Superior temporal gyrus (tissue), 1 donor: ENCODE measurements at regions not wholly inside any gene's neighbourhood (a gene's known extent, or its start where the extent isn't known, plus 50 kb on each side); places are given as distances from the start of the nearest gene placed in this dataset.

Source experiments
- DNase-seq: peaks from one replicate; pipeline ENCODE4 v3.0.0-alpha.2; 2016; ENCODE audit errors: extremely low spot score

DNA sequence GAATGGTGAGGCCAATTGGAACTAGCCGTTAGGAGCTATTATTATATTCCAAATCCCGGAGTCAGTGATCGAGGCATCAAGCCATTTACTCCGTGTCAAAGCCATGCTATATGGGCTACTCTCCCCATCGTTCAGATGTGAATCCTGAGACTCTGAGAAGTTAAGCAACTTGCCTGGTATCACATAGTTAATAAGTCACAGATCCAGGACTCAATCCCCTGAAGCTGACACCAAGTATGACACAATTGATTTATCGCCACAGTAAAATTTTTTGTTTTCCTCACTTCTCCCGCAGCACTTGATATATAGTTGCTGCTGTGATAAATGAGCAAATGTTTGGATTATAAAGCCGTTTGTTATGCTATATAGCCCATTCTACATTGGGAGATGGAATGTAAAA is 50.8 kb upstream of the TSHZ2 start:
- DNase-seq = no peak

DNA sequence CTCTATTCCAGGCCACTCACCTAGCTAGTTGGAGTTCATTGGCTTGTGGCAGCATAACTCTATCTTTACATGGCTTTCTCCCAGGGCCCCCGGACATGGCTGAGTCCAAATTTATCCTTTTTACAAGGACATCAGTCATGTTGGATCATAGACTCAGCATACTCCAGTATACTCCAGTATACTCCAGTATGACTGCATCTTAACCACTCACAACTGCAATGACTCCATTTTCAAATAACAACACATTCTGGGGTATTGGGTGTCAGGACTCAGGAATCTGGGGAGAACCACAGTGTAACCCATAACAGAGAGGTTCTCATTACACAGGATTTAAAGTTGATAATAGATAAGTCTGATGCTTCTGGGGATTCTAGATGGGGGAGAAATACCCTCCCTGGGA is 53.8 kb upstream of the TSHZ2 start:
- no peak for DNase-seq

DNA sequence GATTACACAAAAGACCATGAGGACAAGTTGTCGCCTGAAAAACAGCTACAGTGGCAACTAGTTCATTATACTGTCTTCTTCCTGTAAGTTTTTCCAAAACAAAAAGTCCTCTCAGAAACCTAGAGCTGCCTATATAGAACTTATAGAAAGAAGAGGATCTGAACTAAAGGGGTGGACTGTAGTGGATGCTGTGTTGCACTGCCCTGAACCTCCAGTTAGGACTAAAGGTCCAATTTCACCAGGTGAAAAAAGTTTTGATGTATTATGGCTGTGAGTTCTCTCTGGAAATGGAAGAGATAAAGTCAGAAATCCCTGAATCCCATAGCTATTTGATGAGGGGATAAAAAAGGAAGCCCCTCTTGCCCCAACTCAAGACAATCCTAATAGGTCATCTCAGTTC is 56.6 kb upstream of the TSHZ2 start:
- no peak for DNase-seq

DNA sequence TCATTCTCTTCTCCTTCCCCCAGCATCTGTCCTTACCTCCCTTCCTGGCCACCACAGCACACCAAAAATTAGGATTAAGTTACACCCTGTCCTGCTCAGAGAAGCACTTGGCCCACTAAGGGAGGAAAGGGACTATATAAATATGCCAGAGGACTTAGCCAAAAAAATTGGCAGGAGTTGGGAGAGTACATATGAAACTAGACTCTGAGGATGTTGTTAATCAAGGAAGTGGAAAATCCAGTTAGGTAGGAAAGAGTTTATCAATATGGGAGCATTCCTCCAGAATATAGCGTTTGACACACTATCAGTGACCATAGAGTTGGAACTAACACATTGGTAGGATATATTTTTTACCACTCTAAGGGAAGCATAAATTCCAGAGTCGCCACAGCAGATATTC is 57.3 kb upstream of the TSHZ2 start:
- no peak for DNase-seq

DNA sequence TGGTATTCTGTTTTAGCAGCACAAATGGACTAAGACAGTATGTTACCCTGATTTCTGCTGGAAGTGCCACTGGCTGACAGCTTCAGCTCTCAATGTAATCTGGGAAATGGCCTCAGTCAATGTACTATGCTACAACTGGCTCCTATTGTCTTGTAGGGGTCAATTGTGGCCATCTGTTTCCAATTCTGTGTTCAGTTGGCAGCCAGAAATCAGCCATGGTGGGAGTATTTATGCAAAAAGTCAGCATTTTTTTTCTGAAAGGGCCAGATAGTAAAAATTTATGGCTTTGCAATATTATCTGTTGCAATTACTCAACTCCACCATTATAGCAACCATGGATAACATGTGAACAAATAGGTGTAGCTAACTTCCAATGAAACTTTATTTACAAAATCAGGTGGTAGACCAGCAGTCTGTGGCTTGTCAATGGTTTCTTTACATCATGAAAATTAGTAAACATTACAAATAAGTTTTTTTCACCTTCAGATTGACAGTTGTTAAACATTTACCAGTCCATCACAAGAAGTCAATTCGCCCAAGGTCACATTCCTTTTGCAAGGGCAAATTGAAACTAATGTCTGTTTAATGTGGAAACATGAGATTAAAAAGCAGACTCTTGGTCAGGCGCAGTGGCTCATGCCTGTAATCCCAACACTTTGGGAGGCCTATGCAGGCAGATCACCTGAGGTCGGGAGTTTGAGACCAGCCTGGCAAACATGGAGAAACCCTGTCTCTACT is 58.3 kb upstream of the TSHZ2 start:
- DNase-seq = no peak

DNA sequence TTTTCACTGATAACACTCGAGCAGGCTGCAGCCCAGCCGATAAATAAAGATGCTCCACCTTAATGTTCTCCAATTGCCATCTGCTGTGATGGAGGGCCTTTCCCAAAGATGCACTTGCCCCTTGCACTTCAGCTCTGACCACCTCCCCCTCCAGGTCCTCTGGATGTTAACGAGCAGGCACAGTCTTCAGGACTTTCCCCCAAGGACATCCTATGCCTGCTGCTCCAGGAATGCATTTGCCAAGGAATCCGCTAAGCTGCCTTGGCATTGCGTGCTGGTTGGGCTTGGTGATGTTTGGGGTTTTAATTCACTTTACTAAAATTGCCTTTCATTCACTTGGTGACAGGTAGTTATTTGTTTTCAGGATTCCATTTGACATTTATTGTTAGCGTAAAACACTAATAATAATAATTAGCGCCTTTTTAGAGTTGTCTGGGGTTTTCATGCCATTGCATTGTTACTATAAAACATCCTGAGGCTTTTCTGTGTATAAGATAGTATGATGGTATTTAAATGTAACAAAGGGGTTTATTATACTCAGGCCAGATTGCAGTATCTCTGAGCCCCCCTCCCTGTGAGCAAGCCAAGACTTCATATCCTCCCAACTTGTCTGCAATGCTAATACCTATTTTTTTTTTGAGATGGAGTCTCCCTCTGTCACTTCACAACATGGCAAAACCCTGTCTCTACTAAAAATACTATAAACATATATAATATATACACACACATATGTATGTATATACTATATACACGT is 66.7 kb upstream of the TSHZ2 start:
- no peak for DNase-seq

DNA sequence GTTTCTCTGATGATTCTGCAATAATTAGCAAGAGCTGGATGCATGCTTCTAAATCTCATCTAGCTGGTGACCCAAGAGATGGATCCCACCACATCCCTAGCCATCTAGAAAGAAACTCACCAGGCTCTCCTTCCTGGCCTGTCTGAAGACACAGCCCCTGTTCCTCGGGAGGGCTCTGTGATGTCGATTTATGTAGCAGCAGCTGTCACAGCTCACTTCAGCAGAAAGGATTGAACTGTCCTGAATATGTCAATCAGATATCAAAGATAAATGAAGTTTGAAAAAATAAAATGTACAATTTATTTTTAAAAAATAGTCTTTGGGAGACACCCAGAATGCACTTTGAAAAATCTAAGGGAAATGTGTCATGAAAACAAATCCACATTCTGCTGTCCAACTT is 67.3 kb upstream of the TSHZ2 start:
- no peak for DNase-seq

DNA sequence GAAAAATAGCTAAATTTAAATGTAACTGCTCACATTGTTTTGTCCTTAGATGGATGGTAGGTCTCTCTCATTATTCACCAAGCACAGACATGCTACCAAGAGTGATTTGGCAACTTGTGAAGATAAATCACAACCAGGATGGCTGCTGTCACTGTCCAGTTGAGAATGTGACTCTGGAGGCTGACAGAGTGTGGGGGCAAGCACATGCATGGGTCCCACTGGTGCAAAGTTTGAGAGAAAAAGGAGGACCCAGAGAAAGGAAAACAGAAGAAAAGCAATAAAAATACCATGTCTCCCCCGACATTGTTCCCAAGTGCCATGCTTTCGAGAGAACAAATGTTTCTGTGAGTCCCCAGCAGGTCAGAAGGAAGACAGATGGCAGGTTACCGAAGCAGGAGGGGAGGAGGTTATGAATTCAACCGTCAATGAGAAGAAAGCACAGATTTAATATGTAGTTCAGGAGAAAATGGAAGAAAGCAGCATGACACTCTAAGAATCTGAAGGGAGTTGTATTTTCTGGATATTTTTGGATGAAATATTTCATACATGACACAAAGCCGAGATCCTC is 73.0 kb upstream of the TSHZ2 start:
- no peak for DNase-seq

DNA sequence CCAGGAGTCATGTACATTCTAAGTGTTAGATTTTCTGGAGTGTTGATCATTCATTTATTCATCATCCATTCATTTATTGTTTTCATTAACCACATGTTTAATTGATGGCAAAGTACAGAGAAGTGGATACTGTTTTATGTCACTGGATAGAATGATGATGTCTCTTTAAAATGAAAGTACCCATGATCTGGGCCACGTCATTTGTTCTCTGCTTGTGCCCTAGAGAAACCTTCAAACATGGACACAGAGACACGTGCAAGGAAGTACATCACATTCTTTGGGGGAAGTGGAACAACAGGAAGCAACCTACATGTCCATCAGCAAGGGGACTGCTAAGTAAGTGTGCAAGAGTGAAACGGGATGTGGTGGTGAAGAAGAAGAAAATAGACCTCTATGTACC is 75.8 kb upstream of the TSHZ2 start:
- no peak for DNase-seq

DNA sequence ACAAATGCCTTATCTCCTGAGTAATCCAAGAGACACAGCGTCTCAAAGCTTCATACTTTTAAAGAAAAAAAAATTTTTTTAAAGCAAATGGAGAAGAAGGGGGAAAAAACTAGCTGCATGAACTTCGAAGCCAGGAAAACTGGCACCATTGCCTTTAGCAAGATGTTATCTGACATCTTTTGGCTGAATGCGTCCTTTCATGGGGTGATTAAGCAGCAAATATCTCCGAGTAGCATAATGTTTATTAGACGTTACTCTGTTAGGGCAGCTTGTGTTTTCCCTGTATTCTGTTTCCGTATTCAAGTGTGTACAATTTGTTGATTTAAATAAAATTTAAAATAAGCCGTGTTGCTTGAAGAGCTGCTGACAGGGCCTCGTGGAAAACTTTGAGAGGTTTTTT is 76.5 kb upstream of the TSHZ2 start:
- DNase-seq = no peak

DNA sequence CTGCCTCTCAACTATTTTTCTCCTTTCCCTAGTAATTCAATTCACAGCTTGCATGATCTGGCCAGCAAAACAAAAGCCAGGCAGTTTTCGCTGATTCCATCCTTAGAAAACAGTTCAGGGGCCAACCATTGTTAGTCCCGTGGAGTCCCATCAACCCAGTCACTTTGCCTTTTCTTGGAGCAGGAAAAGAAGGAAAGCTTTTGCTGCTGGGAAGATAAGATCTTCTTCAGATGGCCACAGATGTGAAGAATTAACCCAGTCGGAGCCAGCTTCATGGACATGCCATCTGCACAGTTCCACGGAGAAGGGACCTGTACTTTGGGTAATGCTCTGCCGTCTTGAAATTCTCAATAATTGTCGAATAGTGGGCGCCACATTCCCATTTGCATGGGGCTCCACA is 76.9 kb upstream of the TSHZ2 start:
- no peak for DNase-seq

DNA sequence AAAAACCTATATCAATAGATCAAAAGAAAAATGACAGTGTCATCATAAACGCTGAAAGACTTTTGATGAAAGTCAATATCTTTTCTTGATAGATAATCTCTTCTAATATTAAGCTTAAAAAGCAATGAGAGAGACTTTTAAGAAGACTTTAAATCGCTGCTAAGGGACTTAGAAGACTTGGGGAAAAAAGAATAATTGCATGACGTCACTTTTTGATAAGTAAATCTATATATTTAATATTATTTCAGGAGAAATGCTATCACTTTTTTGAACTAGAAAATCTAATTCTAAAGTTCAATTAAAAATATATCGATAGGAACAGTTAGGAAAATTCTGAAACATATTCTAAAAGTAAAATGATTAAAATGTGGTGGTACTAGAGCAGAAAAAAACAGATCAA is 78.7 kb upstream of the TSHZ2 start:
- no peak for DNase-seq

DNA sequence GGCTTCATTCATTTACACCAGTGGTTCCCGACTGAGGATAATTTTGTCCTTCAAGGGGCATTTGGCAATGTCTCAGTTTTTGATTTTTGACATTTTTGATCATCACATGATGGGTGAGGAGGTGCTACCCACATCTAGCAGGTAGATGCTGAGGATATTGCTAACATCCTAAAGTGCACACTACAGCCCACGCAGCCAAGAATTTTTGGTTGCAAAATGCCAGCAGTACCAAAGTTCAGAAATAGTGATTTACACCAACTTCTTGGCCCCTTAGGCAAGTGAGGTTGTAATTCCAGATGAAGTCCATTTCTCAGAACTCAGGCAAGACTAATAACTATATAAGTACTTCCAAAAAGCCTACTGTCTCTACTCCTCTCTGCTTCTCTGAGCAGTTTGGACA is 80.1 kb upstream of the TSHZ2 start:
- no peak for DNase-seq

DNA sequence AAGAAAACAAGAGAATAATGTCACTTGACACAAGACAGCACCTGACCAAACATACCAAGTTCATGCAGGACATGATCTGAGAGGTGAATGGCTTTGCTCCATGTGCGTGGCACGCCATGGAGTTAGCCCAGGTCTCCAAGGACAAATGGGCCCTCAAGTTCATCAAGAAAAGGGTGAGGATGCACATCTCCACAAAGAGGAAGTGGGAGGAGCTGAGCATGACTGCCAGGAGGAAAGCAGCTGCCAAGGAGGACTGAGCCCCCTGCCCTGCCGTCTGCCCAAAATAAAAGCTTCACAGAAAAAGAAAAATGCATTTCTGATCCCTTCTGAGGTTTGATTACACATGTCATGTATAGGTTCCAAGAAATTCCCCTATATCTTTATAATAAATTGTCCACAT is 82.0 kb upstream of the TSHZ2 start:
- no peak for DNase-seq

DNA sequence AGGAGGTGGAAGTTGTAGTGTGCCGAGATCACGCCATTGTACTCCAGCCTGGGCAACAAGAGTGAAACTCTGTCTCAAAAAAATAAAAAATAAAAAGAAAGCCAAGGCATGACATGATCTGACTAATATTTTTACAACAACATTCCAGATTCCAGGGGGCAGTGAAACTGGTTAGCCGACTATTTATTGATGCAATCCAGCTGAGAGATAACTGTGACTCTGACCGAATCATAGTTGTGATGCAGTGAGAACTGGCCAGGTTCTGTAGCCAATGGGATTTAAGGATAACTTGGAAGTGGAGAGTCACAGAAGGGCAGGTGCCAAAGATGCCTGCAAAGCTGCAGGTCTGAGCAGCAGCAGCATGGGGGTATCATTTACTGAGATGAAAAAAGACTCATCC is 82.9 kb upstream of the TSHZ2 start:
- no peak for DNase-seq

DNA sequence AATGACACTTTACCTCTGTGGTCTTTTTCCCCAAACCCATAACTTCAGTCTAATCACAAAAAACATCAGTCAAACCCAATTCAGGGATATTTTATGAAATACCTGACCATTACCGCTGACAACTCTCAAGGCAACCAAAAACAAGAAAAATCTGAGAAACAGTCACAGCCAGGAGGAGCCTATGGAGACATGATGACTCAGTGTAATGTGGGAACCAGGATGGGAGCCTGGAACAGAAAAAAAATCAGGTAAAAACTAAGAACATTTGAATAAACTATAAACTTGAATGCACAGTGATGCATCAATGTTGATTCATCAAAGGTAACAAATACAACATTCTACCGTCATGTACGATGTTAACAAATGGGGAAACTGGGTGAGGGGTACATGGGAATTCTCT is 84.1 kb upstream of the TSHZ2 start:
- DNase-seq = no peak

DNA sequence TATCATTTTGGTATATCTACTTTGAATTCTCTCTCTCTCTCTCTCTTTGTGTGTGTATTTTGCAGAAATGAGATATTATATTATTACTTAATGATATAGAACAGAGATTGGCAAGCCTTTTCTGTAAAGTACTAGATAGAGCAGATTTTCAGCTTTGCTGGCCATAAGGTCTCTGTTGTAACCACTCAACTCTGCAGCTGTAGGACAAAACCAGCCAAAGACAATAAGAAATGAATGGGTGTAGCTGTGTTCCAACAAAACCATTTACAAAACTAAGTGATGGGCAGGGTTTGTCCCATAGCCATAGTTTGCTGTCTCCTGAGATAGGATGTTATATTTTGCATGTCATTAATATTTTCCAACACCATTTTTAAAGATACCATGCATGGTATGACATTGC is 91.2 kb upstream of the TSHZ2 start:
- no peak for DNase-seq

DNA sequence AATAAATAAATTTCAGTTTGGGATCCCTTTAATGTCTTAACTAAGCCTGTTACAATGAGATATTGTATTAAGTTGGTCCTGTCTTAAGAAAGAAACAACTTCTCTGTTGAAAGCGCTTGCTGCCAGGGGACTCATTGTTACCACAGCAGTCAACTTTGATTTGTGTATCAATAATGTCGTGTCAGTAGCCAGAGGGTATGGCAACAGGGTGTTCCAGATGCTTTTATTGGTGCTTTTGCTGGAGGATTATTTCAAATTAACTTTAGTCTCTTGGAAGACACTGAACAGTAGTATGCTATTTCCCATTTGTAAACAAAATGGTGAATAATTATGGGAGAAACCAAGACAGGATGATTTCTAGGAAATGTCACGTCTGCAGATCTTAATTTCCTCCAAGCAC is 91.9 kb upstream of the TSHZ2 start:
- DNase-seq = no peak

DNA sequence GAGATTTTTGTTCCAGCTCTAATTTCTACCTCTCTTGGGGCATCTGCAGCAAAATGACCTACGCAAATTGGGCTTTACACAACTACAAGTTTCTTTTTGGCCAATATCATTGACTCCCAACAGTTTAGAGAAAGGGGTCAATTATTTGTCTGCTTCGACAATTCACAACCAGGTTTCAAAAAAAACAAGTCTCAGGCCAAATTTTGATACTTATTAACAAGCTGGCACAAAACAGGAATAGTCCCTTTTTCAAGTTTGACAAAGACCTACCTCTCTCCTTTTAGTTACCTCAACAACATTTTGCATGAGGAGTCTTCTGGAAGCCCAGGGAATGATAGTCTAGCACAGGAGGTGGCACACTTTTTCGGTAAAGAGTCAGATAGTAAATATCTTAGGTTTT is 97.9 kb upstream of the TSHZ2 start:
- no peak for DNase-seq

DNA sequence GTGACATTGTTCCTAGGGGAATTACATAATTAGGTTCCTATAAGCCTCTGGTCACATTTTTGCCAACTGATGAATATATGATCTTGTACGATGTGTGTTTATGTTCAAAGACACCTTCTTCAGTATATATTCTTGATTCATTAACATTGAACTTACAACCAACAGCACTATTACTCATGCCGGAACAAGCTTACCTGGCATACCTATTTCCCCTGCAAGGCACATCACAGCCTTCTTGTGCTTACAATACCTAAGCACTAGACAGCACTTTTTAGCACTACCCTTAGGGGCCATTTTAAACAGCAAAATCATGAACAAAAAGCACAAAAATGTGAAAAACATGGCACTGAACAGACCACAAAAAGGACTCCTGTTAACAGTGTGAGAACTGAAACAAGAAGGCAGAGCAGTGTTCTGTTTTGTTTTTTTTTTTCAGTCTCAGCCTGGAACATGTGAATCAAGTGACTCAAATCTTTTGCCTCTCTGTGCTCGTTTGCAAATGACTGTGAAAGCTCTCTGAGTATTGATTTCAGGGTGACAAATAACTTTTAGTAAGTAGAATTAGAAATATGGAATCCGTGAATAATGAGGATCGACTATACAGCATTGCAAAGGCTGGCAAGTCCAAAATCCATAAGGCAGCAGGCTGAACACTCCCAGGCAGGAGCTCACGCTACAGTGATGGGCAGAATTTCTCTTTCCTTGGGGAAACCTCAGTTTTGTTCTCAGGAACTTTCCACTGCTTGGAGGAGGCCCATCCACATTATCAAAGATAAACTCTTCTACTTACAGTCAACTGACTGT is 102.3 kb upstream of the TSHZ2 start:
- no peak for DNase-seq

DNA sequence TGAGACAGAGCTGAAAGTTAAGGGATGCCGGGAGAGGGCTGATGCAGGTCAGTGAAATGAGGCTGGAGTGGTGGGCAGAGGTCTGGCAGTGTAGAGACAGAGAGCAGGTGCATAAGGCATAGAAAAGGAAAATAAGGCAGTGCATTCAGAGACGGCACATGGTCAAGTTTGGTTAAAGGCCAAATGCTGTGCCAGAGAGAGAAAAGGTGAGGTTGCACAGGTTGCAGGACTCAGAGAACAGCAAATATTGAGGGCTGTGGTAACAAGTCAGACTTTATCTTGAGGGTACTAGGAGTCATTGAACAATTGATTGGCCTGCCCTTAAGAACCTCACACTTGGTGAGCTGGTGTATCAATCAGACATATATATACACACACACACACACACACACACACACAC is 102.9 kb upstream of the TSHZ2 start:
- DNase-seq = no peak

DNA sequence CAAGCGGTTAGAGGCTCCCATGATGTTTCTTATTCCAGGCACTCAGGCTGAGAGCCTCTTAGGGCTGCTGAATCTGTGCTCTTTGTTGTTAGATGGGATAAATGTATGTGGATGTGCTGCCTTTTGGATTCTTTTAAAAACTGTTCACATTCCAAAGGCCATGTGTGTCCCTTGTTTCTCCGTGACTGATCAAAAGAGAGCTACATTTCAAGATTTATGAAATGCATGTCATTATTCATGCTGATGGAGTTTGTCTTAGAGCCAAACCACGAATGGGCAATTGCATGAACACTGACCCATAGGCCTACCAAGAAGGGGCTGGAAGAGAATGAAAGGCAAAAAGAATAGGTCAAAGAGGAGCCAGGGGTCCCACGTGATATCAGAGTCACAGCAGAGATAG is 104.9 kb upstream of the TSHZ2 start:
- no peak for DNase-seq
